GM12891 (cell line): ENCODE measurements at regions not wholly inside any gene's neighbourhood (a gene's known extent, or its start where the extent isn't known, plus 50 kb on each side); places are given as distances from the start of the nearest gene placed in this dataset.

ENCODE experiments used
- DNase-seq: peaks from one replicate; pipeline ENCODE4 v3.0.0; 2011; ENCODE audit warnings: low spot score; ENCODE audit not compliant: insufficient read length
- FAIRE-seq: peaks from 2 replicates; lab custom pipeline; 2011; peaks lifted over from hg19 to GRCh38; lab: Jason Lieb, UNC
- PAX5 ChIP-seq: IDR thresholded peaks from 2 replicates; pipeline ENCODE4 v1.6.1; 2011; ENCODE audit warnings: low read length, moderate library complexity, mild to moderate bottlenecking; ENCODE audit not compliant: insufficient read depth, severe bottlenecking
- POLR2A ChIP-seq: IDR thresholded peaks from 2 replicates; pipeline ENCODE4 v1.6.1; 2011; ENCODE audit warnings: low read depth, low read length, control low read depth
- POLR2AphosphoS5 ChIP-seq: IDR thresholded peaks from 2 replicates; pipeline ENCODE4 v1.6.1; 2011; ENCODE audit warnings: low read depth, low read length, control low read depth
- POU2F2 ChIP-seq: IDR thresholded peaks from 2 replicates; pipeline ENCODE4 v1.6.1; 2011; ENCODE audit warnings: low read depth, mild to moderate bottlenecking, control low read depth, low read length, moderate library complexity
- SPI1 ChIP-seq: IDR thresholded peaks from 2 replicates; pipeline ENCODE4 v1.6.1; 2011; ENCODE audit warnings: low read depth, low read length, control low read depth
- TAF1 ChIP-seq: IDR thresholded peaks from 2 replicates; pipeline ENCODE4 v1.6.1; 2011; ENCODE audit warnings: low read depth, low read length, control low read depth

GRCh38 chr20:51987812-51988211, 185.5 kb upstream of the SALL4 start:
- no peak for FAIRE-seq
- DNase-seq: no peak
- TF ChIP-seq POU2F2: no peak
- no peak for TF ChIP-seq POLR2A
- no peak for TF ChIP-seq TAF1
- TF ChIP-seq PAX5: no peak
- TF ChIP-seq POLR2AphosphoS5: no peak
- TF ChIP-seq SPI1: no peak

GRCh38 chr20:51985013-51985415, 182.7 kb upstream of the SALL4 start:
- DNase-seq: no peak
- TF ChIP-seq SPI1 (no peak), POLR2AphosphoS5 (no peak), TAF1 (no peak), POLR2A (no peak), POU2F2 (no peak), PAX5 (no peak)
- FAIRE-seq: no peak

GRCh38 chr20:51980277-51980676, 178.0 kb upstream of the SALL4 start:
- DNase-seq (no peak), FAIRE-seq (no peak)
- TF ChIP-seq POU2F2 (no peak), POLR2AphosphoS5 (no peak), POLR2A (no peak), TAF1 (no peak), SPI1 (no peak), PAX5 (no peak)

GRCh38 chr20:51979226-51979625, 176.9 kb upstream of the SALL4 start:
- no peak for DNase-seq
- no peak for FAIRE-seq
- TF ChIP-seq POLR2A (no peak), PAX5 (no peak), TAF1 (no peak), POU2F2 (no peak), POLR2AphosphoS5 (no peak), SPI1 (no peak)

GRCh38 chr20:51978070-51978501, 175.8 kb upstream of the SALL4 start:
- no peak for TF ChIP-seq POLR2A
- TF ChIP-seq TAF1: no peak
- no peak for TF ChIP-seq POLR2AphosphoS5
- no peak for TF ChIP-seq PAX5
- TF ChIP-seq POU2F2: no peak
- no peak for TF ChIP-seq SPI1
- DNase-seq: no peak
- FAIRE-seq: no peak

- TF ChIP-seq POLR2AphosphoS5 (no peak), POLR2A (no peak), POU2F2 (no peak), PAX5 (no peak), TAF1 (no peak), SPI1 (no peak)
- FAIRE-seq: no peak
These were observed 169.7 kb upstream of the SALL4 start for GRCh38 chr20:51972056-51972455.

GRCh38 chr20:51970858-51971257, 168.5 kb upstream of the SALL4 start:
- TF ChIP-seq TAF1: no peak
- no peak for TF ChIP-seq SPI1
- no peak for TF ChIP-seq PAX5
- TF ChIP-seq POU2F2: no peak
- no peak for TF ChIP-seq POLR2AphosphoS5
- no peak for TF ChIP-seq POLR2A
- DNase-seq (no peak), FAIRE-seq (no peak)

More at GRCh38 chr20:51972056-51972455, 169.7 kb upstream of the SALL4 start:
- DNase-seq: no peak

- no peak for TF ChIP-seq TAF1
- TF ChIP-seq SPI1: no peak
- TF ChIP-seq POLR2AphosphoS5: no peak
- TF ChIP-seq POU2F2: no peak
- no peak for TF ChIP-seq POLR2A
- no peak for TF ChIP-seq PAX5
- no peak for DNase-seq
- FAIRE-seq: no peak
These were observed 166.9 kb upstream of the SALL4 start for GRCh38 chr20:51969191-51969590.

GRCh38 chr20:51968151-51968550, 165.8 kb upstream of the SALL4 start:
- DNase-seq (no peak), FAIRE-seq (no peak)
- TF ChIP-seq SPI1: no peak
- no peak for TF ChIP-seq TAF1
- TF ChIP-seq POLR2AphosphoS5: no peak
- no peak for TF ChIP-seq POLR2A
- no peak for TF ChIP-seq PAX5
- TF ChIP-seq POU2F2: no peak

GRCh38 chr20:51966296-51966971, 164.1 kb upstream of the SALL4 start:
- peak; percentile 13 for DNase-seq
- TF ChIP-seq POU2F2 (no peak), POLR2A (no peak), POLR2AphosphoS5 (no peak), TAF1 (no peak), PAX5 (no peak), SPI1 (no peak)
- FAIRE-seq: no peak
